ENCODE measurements at regions not wholly inside any gene's neighbourhood (a gene's known extent, or its start where the extent isn't known, plus 50 kb on each side); places are given as distances from the start of the nearest gene placed in this dataset.

- TF ChIP-seq POLR2A (IDR thresholded peaks at IDR 0.05) = no peak
- no peak for TF ChIP-seq POLR2AphosphoS5 (IDR thresholded peaks at IDR 0.05)
These were observed 105.2 kb upstream of the VSTM2B start for GRCh38 chr19:29420482-29421195.
